ENCODE measurements at regions not wholly inside any gene's neighbourhood (a gene's known extent, or its start where the extent isn't known, plus 50 kb on each side); places are given as distances from the start of the nearest gene placed in this dataset.

- no peak for DNase-seq
These were observed 804.8 kb upstream of the ZEB2 start for GRCh38 chr2:145324748-145325147.

GRCh38 chr2:145323512-145323911 is 803.6 kb upstream of the ZEB2 start:
- no peak for DNase-seq

- DNase-seq, result no peak
These were observed 801.4 kb upstream of the ZEB2 start for GRCh38 chr2:145321344-145321743.

- DNase-seq, result no peak
These were observed 796.6 kb upstream of the ZEB2 start for GRCh38 chr2:145316496-145316895.

GRCh38 chr2:145315053-145315452 is 795.1 kb upstream of the ZEB2 start:
- no peak for DNase-seq

GRCh38 chr2:145314119-145314633 is 794.3 kb upstream of the ZEB2 start:
- no peak for DNase-seq

GRCh38 chr2:145305889-145306288 is 786.0 kb upstream of the ZEB2 start:
- no peak for DNase-seq

GRCh38 chr2:145304501-145304900 is 784.6 kb upstream of the ZEB2 start:
- no peak for DNase-seq

- no peak for DNase-seq
These were observed 783.6 kb upstream of the ZEB2 start for GRCh38 chr2:145303536-145303935.

GRCh38 chr2:145302886-145303285 is 783.0 kb upstream of the ZEB2 start:
- DNase-seq, result no peak

- no peak for DNase-seq
These were observed 782.5 kb upstream of the ZEB2 start for GRCh38 chr2:145302451-145302850.

- DNase-seq, result no peak
These were observed 779.4 kb upstream of the ZEB2 start for GRCh38 chr2:145299368-145299767.

GRCh38 chr2:145292166-145292565 is 772.2 kb upstream of the ZEB2 start:
- no peak for DNase-seq

- no peak for DNase-seq
These were observed 771.1 kb upstream of the ZEB2 start for GRCh38 chr2:145290986-145291385.

GRCh38 chr2:145289946-145290345 is 770.0 kb upstream of the ZEB2 start:
- no peak for DNase-seq

GRCh38 chr2:145288650-145289496 is 769.0 kb upstream of the ZEB2 start:
- no peak for DNase-seq

- no peak for DNase-seq
These were observed 767.8 kb upstream of the ZEB2 start for GRCh38 chr2:145287736-145288135.

GRCh38 chr2:145286716-145287275 is 766.9 kb upstream of the ZEB2 start:
- no peak for DNase-seq

- DNase-seq, result no peak
These were observed 764.6 kb upstream of the ZEB2 start for GRCh38 chr2:145284551-145284950.

- DNase-seq, result no peak
These were observed 763.2 kb upstream of the ZEB2 start for GRCh38 chr2:145283131-145283530.

GRCh38 chr2:145277922-145278321 is 758.0 kb upstream of the ZEB2 start:
- DNase-seq, result no peak

- DNase-seq, result no peak
These were observed 753.9 kb upstream of the ZEB2 start for GRCh38 chr2:145273840-145274239.

GRCh38 chr2:145268931-145269330 is 749.0 kb upstream of the ZEB2 start:
- no peak for DNase-seq

GRCh38 chr2:145267451-145267850 is 747.5 kb upstream of the ZEB2 start:
- no peak for DNase-seq

GRCh38 chr2:145265244-145265643 is 745.3 kb upstream of the ZEB2 start:
- no peak for DNase-seq

All from CD4-positive, alpha-beta T cell treated with Interleukin-10 for 1 hour (primary cell).